HepG2 (cell line): ENCODE measurements at regions not wholly inside any gene's neighbourhood (a gene's known extent, or its start where the extent isn't known, plus 50 kb on each side); places are given as distances from the start of the nearest gene placed in this dataset.

Source experiments
- KDM5A ChIP-seq: fragments of 200-600 bp; sonication (generic); IDR thresholded peaks from 2 replicates; pipeline ENCODE4 v1.7.0; 2018; ENCODE audit warnings: antibody characterized with exemption, mild to moderate bottlenecking, low read length, borderline replicate concordance
- MAFF ChIP-seq: IDR thresholded peaks from 2 replicates; pipeline ENCODE4 v1.6.1; 2011; ENCODE audit warnings: low read depth, low read length, improper control_type of control experiment
- RBAK ChIP-seq: sonication (generic); formaldehyde crosslinking; IDR thresholded peaks from 2 replicates; pipeline ENCODE4 v1.5.1; 2020; ENCODE audit warnings: mild to moderate bottlenecking, missing genetic modification reagents
- SP2 ChIP-seq: sonication (generic); formaldehyde crosslinking; IDR thresholded peaks from 2 replicates; pipeline ENCODE4 v1.5.1; 2020; ENCODE audit warnings: mild to moderate bottlenecking, missing genetic modification reagents
- ZC3H4 ChIP-seq: sonication (generic); formaldehyde crosslinking; IDR thresholded peaks from 2 replicates; pipeline ENCODE4 v1.4.0; 2020; ENCODE audit warnings: missing genetic modification reagents, borderline replicate concordance
- ZNF225 ChIP-seq: sonication (generic); formaldehyde crosslinking; IDR thresholded peaks from 2 replicates; pipeline ENCODE4 v1.4.0; 2020; ENCODE audit warnings: mild to moderate bottlenecking, missing genetic modification reagents
- ZNF34 ChIP-seq: sonication (generic); formaldehyde crosslinking; IDR thresholded peaks from 2 replicates; pipeline ENCODE4 v1.4.0; 2020; ENCODE audit warnings: mild to moderate bottlenecking, missing genetic modification reagents, borderline replicate concordance
- ZNF496 ChIP-seq: sonication (generic); formaldehyde crosslinking; IDR thresholded peaks from 2 replicates; pipeline ENCODE4 v1.8.1; 2023; ENCODE audit warnings: mild to moderate bottlenecking, moderate library complexity, missing genetic modification reagents; ENCODE audit not compliant: insufficient replicate concordance
- ZNF589 ChIP-seq: sonication (generic); formaldehyde crosslinking; conservative IDR thresholded peaks from 2 replicates; pipeline ENCODE4 v1.8.0; 2022; ENCODE audit warnings: mild to moderate bottlenecking, moderate library complexity, missing genetic modification reagents
- ZSCAN20 ChIP-seq: sonication (generic); formaldehyde crosslinking; IDR thresholded peaks from 2 replicates; pipeline ENCODE4 v1.4.0; 2020; ENCODE audit warnings: missing genetic modification reagents, mild to moderate bottlenecking, borderline replicate concordance
- TF ChIP-seq, protein P1 (sequence below): sonication (generic); formaldehyde crosslinking; IDR thresholded peaks from 2 replicates; pipeline ENCODE4 v1.8.1; 2023; ENCODE audit warnings: missing genetic modification reagents, mild to moderate bottlenecking, borderline replicate concordance

- TF ChIP-seq ZNF589 (CRISPR knock-in tag) = no peak
- no peak for TF ChIP-seq ZSCAN20 (CRISPR knock-in tag)
- no peak for TF ChIP-seq KDM5A
- TF ChIP-seq ZC3H4 (CRISPR knock-in tag) = no peak
- no peak for TF ChIP-seq ZNF225 (CRISPR knock-in tag)
- TF ChIP-seq, protein P1, sequence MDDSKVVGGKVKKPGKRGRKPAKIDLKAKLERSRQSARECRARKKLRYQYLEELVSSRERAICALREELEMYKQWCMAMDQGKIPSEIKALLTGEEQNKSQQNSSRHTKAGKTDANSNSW (CRISPR knock-in tag) = no peak
- TF ChIP-seq RBAK (CRISPR knock-in tag) = no peak
- no peak for TF ChIP-seq MAFF
- no peak for TF ChIP-seq ZNF496 (CRISPR knock-in tag)
- TF ChIP-seq ZNF34 (CRISPR knock-in tag) = no peak
- no peak for TF ChIP-seq SP2 (CRISPR knock-in tag)
Observed at GRCh38 chr12:107826276-107826675, 51.8 kb downstream of the ASCL4 start.
